Natural killer cell (primary cell): ENCODE measurements at regions not wholly inside any gene's neighbourhood (a gene's known extent, or its start where the extent isn't known, plus 50 kb on each side); places are given as distances from the start of the nearest gene placed in this dataset.

Experiments
- ATAC-seq, 3 donors: fragments of 150-1000 bp in 2 of 3; fragments of 200-7000 bp in 1 of 3; cut with Tn5 transposase; 1 replicate in 1 of 3; 2 replicates in 2 of 3; pipeline ENCODE4 v1.10.0; 2021; ENCODE audit warnings: mild to moderate bottlenecking in 2 of 3, moderate library complexity in 2 of 3
- DNase-seq, 2 donors: peaks; one replicate each; pipeline versions ENCODE4 v3.0.0 to v3.0.0-alpha.2; 2013 to 2021; ENCODE audit warnings: mixed read lengths in 1 of 2
- H3K27ac ChIP-seq: one replicate; pipeline ENCODE4 v1.5.1; 2013; ENCODE audit warnings: mild to moderate bottlenecking, low read length
- H3K27me3 ChIP-seq: one replicate; pipeline ENCODE4 v1.6.1; 2013; ENCODE audit warnings: low read length; ENCODE audit not compliant: control insufficient read depth, insufficient read depth
- H3K36me3 ChIP-seq: one replicate; pipeline ENCODE4 v1.6.1; 2013; ENCODE audit warnings: low read length; ENCODE audit not compliant: control insufficient read depth, insufficient read depth
- H3K4me1 ChIP-seq: one replicate; pipeline ENCODE4 v1.6.1; 2013; ENCODE audit warnings: low read length; ENCODE audit not compliant: control insufficient read depth, insufficient read depth
- H3K4me3 ChIP-seq: one replicate; pipeline ENCODE4 v1.5.1; 2013; ENCODE audit warnings: low read length
- H3K9me3 ChIP-seq: one replicate; pipeline ENCODE4 v1.6.1; 2013; ENCODE audit warnings: low read length; ENCODE audit not compliant: control insufficient read depth, insufficient read depth
- H3K27ac Mint-ChIP-seq, 2 donors: one replicate each; pipeline ENCODE4 v1.8.0; 2022; ENCODE audit warnings: mild to moderate bottlenecking in 2 of 2, mixed read lengths in 2 of 2, moderate library complexity in 1 of 2
- H3K27me3 Mint-ChIP-seq, 2 donors: one replicate each; pipeline ENCODE4 v1.8.0; 2022; ENCODE audit warnings: low read depth in 2 of 2, mixed read lengths in 2 of 2
- H3K36me3 Mint-ChIP-seq: one replicate; pipeline ENCODE4 v1.8.0; 2022; ENCODE audit warnings: mixed read lengths
- H3K4me1 Mint-ChIP-seq, 2 donors: one replicate each; pipeline ENCODE4 v1.8.0; 2022; ENCODE audit warnings: mixed read lengths in 2 of 2
- H3K4me3 Mint-ChIP-seq: one replicate; pipeline ENCODE4 v1.8.0; 2022; ENCODE audit warnings: mild to moderate bottlenecking, moderate library complexity, mixed read lengths
- H3K9me3 Mint-ChIP-seq, 2 donors: one replicate each; pipeline ENCODE4 v1.8.0; 2022; ENCODE audit warnings: mixed read lengths in 2 of 2
- WGBS: methylation state at CpG from one replicate; pipeline ENCODE4 v1.1.7; 2013; ENCODE audit warnings: missing lambda C conversion rate; ENCODE audit not compliant: insufficient coverage; 5-methylcytosine and 5-hydroxymethylcytosine counted together
- intact Hi-C: fragments of 100-400 bp; cut with micrococcal nuclease; formaldehyde crosslinking; loops from one replicate; pipeline ENCODE4 v1.14.2; 2022
- TF ChIP-seq, protein P1 (sequence below): fragments of 200-600 bp; IDR thresholded peaks from one replicate; pipeline ENCODE4 v1.8.0; 2022; ENCODE audit warnings: antibody characterized with exemption

DNA sequence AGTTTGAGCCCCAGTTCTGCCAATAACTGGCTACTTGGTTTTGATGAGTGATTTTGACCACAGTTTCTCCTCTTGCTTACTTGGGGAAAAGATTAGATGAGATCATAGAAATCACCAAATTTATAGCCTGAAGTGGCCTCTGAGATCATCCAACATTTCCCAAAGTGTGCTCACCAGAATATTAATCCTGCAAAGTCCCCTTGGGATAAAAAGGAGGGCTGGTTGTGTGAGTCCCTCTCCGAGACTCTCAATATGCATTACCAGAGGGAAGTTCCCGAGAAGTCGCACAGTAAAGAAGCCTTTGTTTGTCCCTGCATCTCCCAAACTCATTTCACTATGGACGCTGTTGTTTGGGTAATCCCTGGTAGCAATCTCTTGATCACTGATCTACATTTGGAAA, 88.4 kb upstream of the ADRA1B start:
- no peak for ATAC-seq
- WGBS = 100% methylated on average over 4 of the region's 4 CpGs
- Histone ChIP-seq H3K27ac (no peak overlapping the region), H3K9me3 (no peaks in the 10 kb centered on the region), H3K4me1 (no peaks in the 10 kb centered on the region), H3K36me3 (no peaks in the 10 kb centered on the region), H3K4me3 (no peak overlapping the region), H3K27me3 (no peaks in the 10 kb centered on the region)
- intact Hi-C loops = no loop called here
- Mint-ChIP-seq H3K27me3 (peaks cover 6 to 21% of the 10 kb centered on the region in 2 donors), H3K4me1 (no peaks in the 10 kb centered on the region), H3K27ac (no peak overlapping the region), H3K36me3 (no peaks in the 10 kb centered on the region), H3K9me3 (no peaks in the 10 kb centered on the region), H3K4me3 (no peak overlapping the region)
- TF ChIP-seq, protein P1, sequence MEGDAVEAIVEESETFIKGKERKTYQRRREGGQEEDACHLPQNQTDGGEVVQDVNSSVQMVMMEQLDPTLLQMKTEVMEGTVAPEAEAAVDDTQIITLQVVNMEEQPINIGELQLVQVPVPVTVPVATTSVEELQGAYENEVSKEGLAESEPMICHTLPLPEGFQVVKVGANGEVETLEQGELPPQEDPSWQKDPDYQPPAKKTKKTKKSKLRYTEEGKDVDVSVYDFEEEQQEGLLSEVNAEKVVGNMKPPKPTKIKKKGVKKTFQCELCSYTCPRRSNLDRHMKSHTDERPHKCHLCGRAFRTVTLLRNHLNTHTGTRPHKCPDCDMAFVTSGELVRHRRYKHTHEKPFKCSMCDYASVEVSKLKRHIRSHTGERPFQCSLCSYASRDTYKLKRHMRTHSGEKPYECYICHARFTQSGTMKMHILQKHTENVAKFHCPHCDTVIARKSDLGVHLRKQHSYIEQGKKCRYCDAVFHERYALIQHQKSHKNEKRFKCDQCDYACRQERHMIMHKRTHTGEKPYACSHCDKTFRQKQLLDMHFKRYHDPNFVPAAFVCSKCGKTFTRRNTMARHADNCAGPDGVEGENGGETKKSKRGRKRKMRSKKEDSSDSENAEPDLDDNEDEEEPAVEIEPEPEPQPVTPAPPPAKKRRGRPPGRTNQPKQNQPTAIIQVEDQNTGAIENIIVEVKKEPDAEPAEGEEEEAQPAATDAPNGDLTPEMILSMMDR = no peak
- no peak for DNase-seq

GRCh38 chr5:159832073-159832472, 84.2 kb upstream of the ADRA1B start:
- Mint-ChIP-seq H3K9me3 (peaks cover 3 to 4% of the 10 kb centered on the region in 2 donors), H3K36me3 (no peaks in the 10 kb centered on the region), H3K27me3 (peaks cover 5 to 25% of the 10 kb centered on the region in 2 donors), H3K4me1 (no peaks in the 10 kb centered on the region), H3K4me3 (no peak overlapping the region), H3K27ac (no peak overlapping the region)
- TF ChIP-seq, protein P1 = no peak
- no peak overlapping the region for H3K4me3 ChIP-seq
- H3K9me3 ChIP-seq = no peaks in the 10 kb centered on the region
- no peaks in the 10 kb centered on the region for H3K36me3 ChIP-seq
- H3K27ac ChIP-seq = no peak overlapping the region
- 75% methylated on average over 2 of the region's 2 CpGs for WGBS
- intact Hi-C loops = no loop called here
- no peaks in the 10 kb centered on the region for H3K27me3 ChIP-seq
- no peak for ATAC-seq
- no peaks in the 10 kb centered on the region for H3K4me1 ChIP-seq
- DNase-seq = no peak

- Mint-ChIP-seq H3K27ac (no peak overlapping the region), H3K27me3 (peaks cover 5 to 25% of the 10 kb centered on the region in 2 donors), H3K4me3 (no peak overlapping the region), H3K4me1 (no peaks in the 10 kb centered on the region), H3K9me3 (peaks cover 3 to 4% of the 10 kb centered on the region in 2 donors), H3K36me3 (no peaks in the 10 kb centered on the region)
- Histone ChIP-seq H3K27ac (no peak overlapping the region), H3K27me3 (no peaks in the 10 kb centered on the region), H3K4me3 (no peak overlapping the region), H3K36me3 (no peaks in the 10 kb centered on the region), H3K4me1 (no peaks in the 10 kb centered on the region), H3K9me3 (no peaks in the 10 kb centered on the region)
- intact Hi-C loops = no loop called here
- DNase-seq (no peak), ATAC-seq (no peak)
- TF ChIP-seq, protein P1 = no peak
- WGBS = 56% methylated on average over 2 of the region's 2 CpGs
Measured at GRCh38 chr5:159833088-159833487, 83.2 kb upstream of the ADRA1B start.

GRCh38 chr5:159833846-159834245, 82.4 kb upstream of the ADRA1B start:
- Histone ChIP-seq H3K4me3 (no peak overlapping the region), H3K27me3 (no peaks in the 10 kb centered on the region), H3K9me3 (no peaks in the 10 kb centered on the region), H3K27ac (no peak overlapping the region), H3K36me3 (no peaks in the 10 kb centered on the region), H3K4me1 (no peaks in the 10 kb centered on the region)
- intact Hi-C loops = no loop called here
- Mint-ChIP-seq H3K9me3 (peaks cover 3 to 4% of the 10 kb centered on the region in 2 donors), H3K27ac (no peak overlapping the region), H3K27me3 (peaks cover 5 to 25% of the 10 kb centered on the region in 2 donors), H3K36me3 (no peaks in the 10 kb centered on the region), H3K4me1 (no peaks in the 10 kb centered on the region), H3K4me3 (no peak overlapping the region)
- DNase-seq (no peak), ATAC-seq (no peak)
- 61% methylated on average over 6 of the region's 6 CpGs for WGBS
- TF ChIP-seq, protein P1 = no peak
